SK-N-SH (cell line): ENCODE measurements at regions not wholly inside any gene's neighbourhood (a gene's known extent, or its start where the extent isn't known, plus 50 kb on each side); places are given as distances from the start of the nearest gene placed in this dataset.

Source experiments
- EZH2phosphoT487 ChIP-seq: fragments of 200-600 bp; sonication (generic); IDR thresholded peaks from 2 replicates; pipeline ENCODE4 v1.6.1; 2017; ENCODE audit warnings: low read depth, mixed run types, mild to moderate bottlenecking, antibody characterized with exemption, moderate library complexity, borderline replicate concordance
- FOXM1 ChIP-seq: IDR thresholded peaks from 2 replicates; pipeline ENCODE4 v1.4.0; 2012; ENCODE audit warnings: low read depth, mild to moderate bottlenecking
- GABPA ChIP-seq: IDR thresholded peaks from 2 replicates; pipeline ENCODE4 v1.4.0; 2012; ENCODE audit warnings: low read depth, mild to moderate bottlenecking
- GATA2 ChIP-seq: sonication (generic); formaldehyde crosslinking; IDR thresholded peaks from 2 replicates; pipeline ENCODE4 v1.5.0; 2020; ENCODE audit warnings: mild to moderate bottlenecking, missing genetic modification reagents
- NFIC ChIP-seq: IDR thresholded peaks from 2 replicates; pipeline ENCODE4 v1.4.0; 2012; ENCODE audit warnings: borderline replicate concordance
- POLR2AphosphoS5 ChIP-seq: IDR thresholded peaks from 2 replicates; pipeline ENCODE4 v1.6.1; 2012; ENCODE audit warnings: low read depth, low read length
- RFX5 ChIP-seq: IDR thresholded peaks from 2 replicates; pipeline ENCODE4 v1.6.1; 2012; ENCODE audit warnings: mild to moderate bottlenecking, improper control_type of control experiment, low read length
- RXRA ChIP-seq: IDR thresholded peaks from 2 replicates; pipeline ENCODE4 v1.4.0; 2012; ENCODE audit warnings: low read depth, mild to moderate bottlenecking, borderline replicate concordance
- TAF1 ChIP-seq: IDR thresholded peaks from 2 replicates; pipeline ENCODE4 v1.6.1; 2012; ENCODE audit warnings: low read depth, mild to moderate bottlenecking, low read length, moderate library complexity, borderline replicate concordance
- YY1 ChIP-seq: IDR thresholded peaks from 2 replicates; pipeline ENCODE4 v1.4.0; 2012; ENCODE audit warnings: low read depth, mild to moderate bottlenecking
- TF ChIP-seq, protein P1 (sequence below): fragments of 200-600 bp; sonication (generic); IDR thresholded peaks from 2 replicates; pipeline ENCODE4 v1.6.1; 2017; ENCODE audit warnings: antibody characterized with exemption, mild to moderate bottlenecking, moderate library complexity
- TF ChIP-seq, protein P2 (sequence below): IDR thresholded peaks from 2 replicates; pipeline ENCODE4 v1.6.1; 2012; ENCODE audit warnings: mild to moderate bottlenecking, low read depth, low read length, moderate library complexity
- TF ChIP-seq, protein P3 (sequence below): fragments of 150-350 bp; IDR thresholded peaks from 2 replicates; pipeline ENCODE4 v1.6.1; 2017; ENCODE audit warnings: antibody characterized with exemption, low read length, low read depth, borderline replicate concordance
- TF ChIP-seq, protein P4 (sequence below): IDR thresholded peaks from 2 replicates; pipeline ENCODE4 v1.4.0; 2012; ENCODE audit warnings: low read depth

DNA sequence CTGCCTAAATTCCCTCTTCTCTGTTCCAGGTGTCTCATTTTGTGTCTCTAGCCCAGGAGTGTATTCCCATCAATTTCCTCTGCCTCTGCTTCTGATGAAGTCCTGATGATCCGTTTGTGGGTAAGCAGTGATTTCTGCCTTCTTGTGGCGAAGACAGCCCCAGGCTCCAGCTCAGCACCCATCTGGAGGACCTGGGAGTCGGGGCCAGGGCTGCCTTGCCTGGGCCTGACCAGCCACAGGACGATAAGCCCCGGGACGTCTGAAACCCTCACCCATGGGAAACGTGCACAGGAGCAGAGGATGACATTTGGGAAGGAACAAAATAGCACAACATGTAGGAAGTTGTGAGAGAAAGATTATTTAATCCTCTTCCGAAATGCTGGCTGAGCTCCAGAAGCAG is 206.9 kb downstream of the FBXO15 start:
- TF ChIP-seq GATA2 (CRISPR knock-in tag) (no peak), NFIC (no peak), YY1 (no peak), POLR2AphosphoS5 (no peak), GABPA (no peak), TAF1 (no peak), RFX5 (no peak), EZH2phosphoT487 (no peak), FOXM1 (no peak), RXRA (no peak)
- TF ChIP-seq, protein P1, sequence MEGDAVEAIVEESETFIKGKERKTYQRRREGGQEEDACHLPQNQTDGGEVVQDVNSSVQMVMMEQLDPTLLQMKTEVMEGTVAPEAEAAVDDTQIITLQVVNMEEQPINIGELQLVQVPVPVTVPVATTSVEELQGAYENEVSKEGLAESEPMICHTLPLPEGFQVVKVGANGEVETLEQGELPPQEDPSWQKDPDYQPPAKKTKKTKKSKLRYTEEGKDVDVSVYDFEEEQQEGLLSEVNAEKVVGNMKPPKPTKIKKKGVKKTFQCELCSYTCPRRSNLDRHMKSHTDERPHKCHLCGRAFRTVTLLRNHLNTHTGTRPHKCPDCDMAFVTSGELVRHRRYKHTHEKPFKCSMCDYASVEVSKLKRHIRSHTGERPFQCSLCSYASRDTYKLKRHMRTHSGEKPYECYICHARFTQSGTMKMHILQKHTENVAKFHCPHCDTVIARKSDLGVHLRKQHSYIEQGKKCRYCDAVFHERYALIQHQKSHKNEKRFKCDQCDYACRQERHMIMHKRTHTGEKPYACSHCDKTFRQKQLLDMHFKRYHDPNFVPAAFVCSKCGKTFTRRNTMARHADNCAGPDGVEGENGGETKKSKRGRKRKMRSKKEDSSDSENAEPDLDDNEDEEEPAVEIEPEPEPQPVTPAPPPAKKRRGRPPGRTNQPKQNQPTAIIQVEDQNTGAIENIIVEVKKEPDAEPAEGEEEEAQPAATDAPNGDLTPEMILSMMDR, result no peak
- TF ChIP-seq, protein P2, sequence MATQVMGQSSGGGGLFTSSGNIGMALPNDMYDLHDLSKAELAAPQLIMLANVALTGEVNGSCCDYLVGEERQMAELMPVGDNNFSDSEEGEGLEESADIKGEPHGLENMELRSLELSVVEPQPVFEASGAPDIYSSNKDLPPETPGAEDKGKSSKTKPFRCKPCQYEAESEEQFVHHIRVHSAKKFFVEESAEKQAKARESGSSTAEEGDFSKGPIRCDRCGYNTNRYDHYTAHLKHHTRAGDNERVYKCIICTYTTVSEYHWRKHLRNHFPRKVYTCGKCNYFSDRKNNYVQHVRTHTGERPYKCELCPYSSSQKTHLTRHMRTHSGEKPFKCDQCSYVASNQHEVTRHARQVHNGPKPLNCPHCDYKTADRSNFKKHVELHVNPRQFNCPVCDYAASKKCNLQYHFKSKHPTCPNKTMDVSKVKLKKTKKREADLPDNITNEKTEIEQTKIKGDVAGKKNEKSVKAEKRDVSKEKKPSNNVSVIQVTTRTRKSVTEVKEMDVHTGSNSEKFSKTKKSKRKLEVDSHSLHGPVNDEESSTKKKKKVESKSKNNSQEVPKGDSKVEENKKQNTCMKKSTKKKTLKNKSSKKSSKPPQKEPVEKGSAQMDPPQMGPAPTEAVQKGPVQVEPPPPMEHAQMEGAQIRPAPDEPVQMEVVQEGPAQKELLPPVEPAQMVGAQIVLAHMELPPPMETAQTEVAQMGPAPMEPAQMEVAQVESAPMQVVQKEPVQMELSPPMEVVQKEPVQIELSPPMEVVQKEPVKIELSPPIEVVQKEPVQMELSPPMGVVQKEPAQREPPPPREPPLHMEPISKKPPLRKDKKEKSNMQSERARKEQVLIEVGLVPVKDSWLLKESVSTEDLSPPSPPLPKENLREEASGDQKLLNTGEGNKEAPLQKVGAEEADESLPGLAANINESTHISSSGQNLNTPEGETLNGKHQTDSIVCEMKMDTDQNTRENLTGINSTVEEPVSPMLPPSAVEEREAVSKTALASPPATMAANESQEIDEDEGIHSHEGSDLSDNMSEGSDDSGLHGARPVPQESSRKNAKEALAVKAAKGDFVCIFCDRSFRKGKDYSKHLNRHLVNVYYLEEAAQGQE, result no peak
- TF ChIP-seq, protein P3, sequence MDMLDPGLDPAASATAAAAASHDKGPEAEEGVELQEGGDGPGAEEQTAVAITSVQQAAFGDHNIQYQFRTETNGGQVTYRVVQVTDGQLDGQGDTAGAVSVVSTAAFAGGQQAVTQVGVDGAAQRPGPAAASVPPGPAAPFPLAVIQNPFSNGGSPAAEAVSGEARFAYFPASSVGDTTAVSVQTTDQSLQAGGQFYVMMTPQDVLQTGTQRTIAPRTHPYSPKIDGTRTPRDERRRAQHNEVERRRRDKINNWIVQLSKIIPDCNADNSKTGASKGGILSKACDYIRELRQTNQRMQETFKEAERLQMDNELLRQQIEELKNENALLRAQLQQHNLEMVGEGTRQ, result no peak
- TF ChIP-seq, protein P4, sequence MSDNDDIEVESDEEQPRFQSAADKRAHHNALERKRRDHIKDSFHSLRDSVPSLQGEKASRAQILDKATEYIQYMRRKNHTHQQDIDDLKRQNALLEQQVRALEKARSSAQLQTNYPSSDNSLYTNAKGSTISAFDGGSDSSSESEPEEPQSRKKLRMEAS, result no peak
